ENCODE measurements at regions not wholly inside any gene's neighbourhood (a gene's known extent, or its start where the extent isn't known, plus 50 kb on each side); places are given as distances from the start of the nearest gene placed in this dataset.
"Not testable (repeated sequence)": the region's sequence is repeated elsewhere in the genome, so short reads cannot be mapped to it uniquely, and the experiment has no call there.

DNA sequence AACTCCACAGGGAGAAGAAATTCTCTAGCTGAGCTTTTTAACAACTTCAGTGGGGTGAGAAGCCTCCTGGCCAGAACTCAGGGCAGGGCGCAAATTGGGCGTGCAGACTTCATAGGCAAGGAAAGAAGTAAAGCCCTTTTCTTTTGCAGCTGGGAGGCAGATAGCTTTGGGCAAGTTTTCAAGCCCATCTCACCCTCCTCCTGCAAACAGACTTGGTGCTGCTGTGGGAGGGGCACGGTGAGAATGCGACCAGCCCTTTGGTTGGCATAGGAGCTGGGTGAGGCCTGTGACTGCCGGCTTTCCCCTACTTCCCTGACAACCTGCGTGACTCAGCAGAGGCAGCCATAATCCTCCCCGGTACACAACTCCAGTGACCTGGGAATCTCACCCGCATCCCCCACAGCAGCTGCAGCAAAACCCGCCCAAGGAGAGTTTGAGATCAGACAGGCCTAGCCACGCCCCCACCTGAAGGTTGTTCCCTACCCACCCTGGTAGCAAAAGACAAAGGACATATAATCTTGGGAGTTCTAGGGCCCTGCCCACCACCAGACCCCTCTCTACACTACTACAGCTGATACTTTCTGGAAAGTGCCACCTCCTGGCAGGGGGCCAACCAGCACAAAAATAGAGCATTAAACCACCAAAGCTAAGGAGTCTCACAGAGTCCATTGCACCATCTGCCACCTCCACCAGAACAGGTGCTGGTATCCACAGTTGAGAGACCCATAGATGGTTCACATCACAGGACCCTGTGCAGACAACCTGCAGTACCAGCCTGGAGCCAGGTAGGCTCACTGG lies 195.5 kb upstream of the CCL2 start:
- Mint-ChIP-seq H3K36me3 (ENCODE audit: low read depth) (no peaks in the 10 kb centered on the region), H3K4me1 (ENCODE audit: low read depth) (no peaks in the 10 kb centered on the region), H3K27me3 (ENCODE audit: low read depth) (peaks cover 10% of the 10 kb centered on the region), H3K4me3 (no peak overlapping the region), H3K9me3 (ENCODE audit: insufficient read depth) (no peaks in the 10 kb centered on the region), H3K27ac (no peak overlapping the region)
- no peak for ATAC-seq
- ChIA-PET CTCF (no interaction called here), POLR2A (no interaction called here)
- no peak for DNase-seq

DNA sequence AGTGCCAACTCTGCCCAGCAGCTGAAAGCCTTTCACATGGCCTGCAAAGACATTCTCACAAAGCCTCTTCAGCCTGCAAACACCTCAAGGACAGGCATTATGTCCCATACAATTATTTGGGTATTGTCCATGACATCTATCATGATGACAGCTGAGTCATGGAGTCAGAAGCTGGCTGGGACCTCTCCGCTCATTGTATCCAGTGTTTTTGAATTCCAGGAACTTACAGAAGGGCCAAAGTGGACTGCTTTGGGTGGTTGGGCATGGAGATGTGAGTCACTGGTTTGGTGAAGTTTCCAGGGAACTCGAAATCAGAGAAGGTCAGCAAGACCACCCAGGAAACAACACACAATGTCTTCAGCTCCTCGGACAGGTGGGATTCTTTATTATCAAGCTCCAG lies 188.6 kb upstream of the CCL2 start:
- peaks cover 6% of the 10 kb centered on the region for H3K27me3 Mint-ChIP-seq (ENCODE audit: low read depth)
- H3K4me3 Mint-ChIP-seq = no peak overlapping the region
- ATAC-seq (no peak), DNase-seq (no peak)
- H3K4me1 Mint-ChIP-seq (ENCODE audit: low read depth) = no peaks in the 10 kb centered on the region
- CTCF ChIA-PET = no interaction called here
- no peaks in the 10 kb centered on the region for H3K36me3 Mint-ChIP-seq (ENCODE audit: low read depth)
- POLR2A ChIA-PET = no interaction called here
- no peak overlapping the region for H3K27ac Mint-ChIP-seq
- no peaks in the 10 kb centered on the region for H3K9me3 Mint-ChIP-seq (ENCODE audit: insufficient read depth)

DNA sequence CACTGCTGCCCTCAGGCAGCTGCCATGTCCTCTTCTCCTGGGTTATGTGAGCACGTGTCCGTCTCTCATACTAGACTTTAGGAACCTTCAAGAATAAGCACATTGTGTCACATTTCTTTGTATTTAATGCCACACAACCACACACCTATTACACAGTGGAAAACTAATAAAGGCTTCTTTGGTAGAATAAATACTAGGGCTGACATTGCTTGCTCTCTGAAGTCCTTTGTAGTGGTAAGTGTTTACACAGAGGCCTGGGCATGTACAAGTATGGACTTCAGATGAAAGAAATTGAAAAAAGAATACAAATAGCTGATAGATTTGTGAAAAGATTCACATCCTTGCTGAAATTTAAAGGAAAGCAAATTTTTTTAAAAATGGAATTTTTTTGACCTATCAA lies 188.1 kb upstream of the CCL2 start:
- Mint-ChIP-seq H3K27me3 (ENCODE audit: low read depth) (peaks cover 3% of the 10 kb centered on the region), H3K36me3 (ENCODE audit: low read depth) (no peaks in the 10 kb centered on the region), H3K27ac (no peak overlapping the region), H3K4me1 (ENCODE audit: low read depth) (no peaks in the 10 kb centered on the region), H3K4me3 (no peak overlapping the region), H3K9me3 (ENCODE audit: insufficient read depth) (no peaks in the 10 kb centered on the region)
- no peak for DNase-seq
- ATAC-seq = no peak
- ChIA-PET POLR2A (no interaction called here), CTCF (no interaction called here)

DNA sequence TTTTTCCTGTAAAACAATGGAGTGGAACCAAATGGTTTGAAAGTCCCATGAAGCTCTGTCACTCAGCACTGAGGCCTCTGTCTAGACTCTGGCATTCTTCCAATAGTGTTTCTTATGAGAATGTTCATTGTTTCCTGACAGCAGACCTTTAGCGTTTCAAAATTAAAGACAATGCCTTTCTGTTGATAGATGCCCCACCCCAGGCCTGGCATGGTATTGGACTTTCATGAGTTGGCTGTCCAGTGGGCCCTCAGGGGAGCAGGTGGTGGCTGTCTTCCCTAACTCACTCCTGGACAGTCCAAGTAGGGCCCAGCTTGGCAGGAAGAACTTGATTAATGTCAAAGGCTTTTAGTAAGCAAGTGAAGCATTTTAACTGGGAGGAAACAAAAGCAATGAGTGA lies 186.5 kb upstream of the CCL2 start:
- Mint-ChIP-seq H3K9me3 (ENCODE audit: insufficient read depth) (no peaks in the 10 kb centered on the region), H3K4me1 (ENCODE audit: low read depth) (no peaks in the 10 kb centered on the region), H3K27ac (no peak overlapping the region), H3K4me3 (no peak overlapping the region), H3K36me3 (ENCODE audit: low read depth) (no peaks in the 10 kb centered on the region), H3K27me3 (ENCODE audit: low read depth) (peaks cover 3% of the 10 kb centered on the region)
- no peak for DNase-seq
- ChIA-PET CTCF (interaction anchor here (0.8 kb wide), 1 partner anchor 12 kb away, joined by 3 read pairs; no protein-coding TSS in a partner anchor), POLR2A (interaction anchor here (0.8 kb wide), 1 partner anchor 115 kb away, joined by 10 read pairs; no protein-coding TSS in a partner anchor)
- no peak for ATAC-seq

DNA sequence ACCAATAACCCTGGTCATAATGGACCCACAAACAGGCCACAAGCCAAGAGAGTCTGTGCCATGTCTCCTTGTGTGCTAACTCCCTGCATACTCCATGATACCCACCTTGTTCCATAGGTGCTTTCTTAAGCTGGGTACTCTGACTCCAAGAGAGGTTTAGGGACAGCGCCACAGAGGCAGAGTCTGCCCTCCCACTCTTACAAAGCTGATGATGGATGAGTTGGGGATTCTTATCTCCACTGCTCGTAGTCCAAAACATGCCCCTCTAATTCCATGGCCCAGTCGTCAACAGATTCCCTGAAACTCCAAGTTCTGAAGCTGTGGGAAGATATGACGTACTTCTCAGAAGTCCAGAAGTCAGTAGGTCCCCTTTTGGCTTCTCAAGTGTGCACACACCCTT lies 184.4 kb upstream of the CCL2 start:
- Mint-ChIP-seq H3K4me3 (no peak overlapping the region), H3K27me3 (ENCODE audit: low read depth) (no peaks in the 10 kb centered on the region), H3K36me3 (ENCODE audit: low read depth) (no peaks in the 10 kb centered on the region), H3K27ac (no peak overlapping the region), H3K4me1 (ENCODE audit: low read depth) (no peaks in the 10 kb centered on the region), H3K9me3 (ENCODE audit: insufficient read depth) (no peaks in the 10 kb centered on the region)
- no peak for DNase-seq
- ChIA-PET POLR2A (no interaction called here), CTCF (no interaction called here)
- no peak for ATAC-seq

DNA sequence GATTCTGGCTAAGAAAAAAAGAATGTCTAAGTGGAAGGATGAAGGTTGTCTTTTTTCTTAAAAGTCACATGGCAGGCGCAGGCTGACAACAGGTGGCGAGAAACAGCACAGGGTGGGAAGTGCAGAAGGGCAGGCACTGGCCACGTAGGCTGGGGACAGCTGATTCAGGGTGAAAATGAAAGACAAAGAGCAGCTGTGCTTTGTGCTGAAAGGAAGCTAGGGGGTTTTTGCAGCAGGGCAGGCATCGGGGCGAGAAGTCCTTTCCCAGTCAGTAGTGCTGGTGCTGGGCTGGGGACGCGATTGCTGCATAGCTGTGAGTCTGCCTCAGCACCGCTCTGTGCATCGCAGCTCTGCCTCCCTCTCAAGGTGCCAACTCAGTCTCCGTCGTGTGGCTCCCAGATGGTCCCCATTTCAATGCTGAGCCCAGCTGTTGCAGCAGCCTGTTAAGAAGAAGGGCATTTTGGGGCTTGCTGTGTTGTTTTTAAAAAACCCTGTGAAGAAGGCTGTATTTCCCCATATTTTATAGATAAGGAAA lies 183.1 kb upstream of the CCL2 start:
- ChIA-PET CTCF (no interaction called here), POLR2A (no interaction called here)
- ATAC-seq (no peak), DNase-seq (no peak)
- Mint-ChIP-seq H3K27ac (no peak overlapping the region), H3K36me3 (ENCODE audit: low read depth) (no peaks in the 10 kb centered on the region), H3K4me3 (no peak overlapping the region), H3K9me3 (ENCODE audit: insufficient read depth) (no peaks in the 10 kb centered on the region), H3K4me1 (ENCODE audit: low read depth) (no peaks in the 10 kb centered on the region), H3K27me3 (ENCODE audit: low read depth) (no peaks in the 10 kb centered on the region)

DNA sequence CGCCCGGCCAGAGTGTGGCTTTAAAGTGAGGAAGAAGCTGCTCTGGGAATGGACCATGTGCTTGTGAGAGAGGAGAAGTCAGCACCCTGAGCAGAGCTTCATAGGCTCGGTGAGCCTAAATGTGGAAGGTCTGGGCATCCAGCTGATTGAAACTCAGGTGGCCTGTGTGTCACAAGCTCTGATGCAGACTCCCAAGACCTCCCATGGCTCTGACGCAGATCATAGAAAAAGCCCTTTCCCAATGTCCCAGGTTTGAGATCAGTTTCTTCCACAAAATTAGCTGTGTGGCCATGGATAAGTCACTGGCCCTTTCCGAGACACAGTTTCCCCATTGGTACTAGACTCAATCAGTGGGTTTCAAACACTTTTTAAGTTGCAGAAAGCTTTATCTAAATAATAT lies 180.0 kb upstream of the CCL2 start:
- H3K36me3 Mint-ChIP-seq (ENCODE audit: low read depth) = no peaks in the 10 kb centered on the region
- H3K9me3 Mint-ChIP-seq (ENCODE audit: insufficient read depth) = no peaks in the 10 kb centered on the region
- no peak overlapping the region for H3K4me3 Mint-ChIP-seq
- ATAC-seq = no peak
- H3K4me1 Mint-ChIP-seq (ENCODE audit: low read depth) = no peaks in the 10 kb centered on the region
- H3K27ac Mint-ChIP-seq = no peak overlapping the region
- no peak for DNase-seq
- ChIA-PET CTCF (no interaction called here), POLR2A (no interaction called here)
- peaks cover 2% of the 10 kb centered on the region for H3K27me3 Mint-ChIP-seq (ENCODE audit: low read depth)

DNA sequence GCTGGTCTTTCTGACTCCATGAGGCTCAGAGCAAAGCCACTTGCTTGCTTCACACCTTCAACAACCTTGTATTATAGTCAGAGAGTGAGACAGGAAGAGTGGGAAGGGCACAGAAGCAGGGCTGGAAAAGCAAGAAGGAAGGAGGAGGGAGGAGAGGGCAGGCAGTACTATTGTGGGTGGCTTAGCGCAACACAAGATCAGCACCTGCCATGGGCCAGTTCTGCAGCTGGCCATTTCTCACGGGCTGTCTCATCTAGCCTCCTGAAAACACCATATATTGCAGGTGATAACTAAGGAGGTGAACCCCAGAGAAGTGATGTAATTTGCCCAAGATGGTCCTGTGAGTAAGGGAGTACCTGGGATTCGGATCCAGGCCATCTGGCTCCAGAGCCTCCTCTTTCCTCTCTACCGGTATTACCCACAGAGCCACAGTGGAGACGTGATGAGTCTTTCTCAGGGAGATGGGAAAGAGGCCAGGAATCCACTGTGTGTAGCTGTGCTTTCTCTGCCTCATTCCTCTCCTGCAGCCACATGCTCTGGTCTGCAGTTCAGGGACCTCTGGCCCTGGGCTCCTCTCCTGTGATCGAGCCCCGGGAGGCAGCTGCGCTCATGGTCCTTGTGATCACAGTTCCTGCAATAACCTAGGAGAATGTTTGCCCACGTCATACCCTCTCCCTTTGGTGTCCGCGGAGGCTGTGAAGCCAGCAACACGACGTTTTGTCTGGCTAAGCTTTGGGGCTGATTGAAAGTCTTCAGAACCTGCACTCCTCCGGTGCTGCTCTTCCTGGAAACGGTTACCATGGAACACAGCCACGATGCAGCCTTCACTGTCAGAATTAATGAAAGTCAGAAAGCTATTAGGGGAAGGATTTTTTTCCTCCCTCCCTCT lies 178.1 kb upstream of the CCL2 start:
- no peaks in the 10 kb centered on the region for H3K36me3 Mint-ChIP-seq (ENCODE audit: low read depth)
- no peak overlapping the region for H3K4me3 Mint-ChIP-seq
- POLR2A ChIA-PET = no interaction called here
- no peaks in the 10 kb centered on the region for H3K9me3 Mint-ChIP-seq (ENCODE audit: insufficient read depth)
- DNase-seq = no peak
- CTCF ChIA-PET = no interaction called here
- no peak for ATAC-seq
- H3K27ac Mint-ChIP-seq = no peak overlapping the region
- H3K27me3 Mint-ChIP-seq (ENCODE audit: low read depth) = peaks cover 2% of the 10 kb centered on the region
- no peaks in the 10 kb centered on the region for H3K4me1 Mint-ChIP-seq (ENCODE audit: low read depth)

DNA sequence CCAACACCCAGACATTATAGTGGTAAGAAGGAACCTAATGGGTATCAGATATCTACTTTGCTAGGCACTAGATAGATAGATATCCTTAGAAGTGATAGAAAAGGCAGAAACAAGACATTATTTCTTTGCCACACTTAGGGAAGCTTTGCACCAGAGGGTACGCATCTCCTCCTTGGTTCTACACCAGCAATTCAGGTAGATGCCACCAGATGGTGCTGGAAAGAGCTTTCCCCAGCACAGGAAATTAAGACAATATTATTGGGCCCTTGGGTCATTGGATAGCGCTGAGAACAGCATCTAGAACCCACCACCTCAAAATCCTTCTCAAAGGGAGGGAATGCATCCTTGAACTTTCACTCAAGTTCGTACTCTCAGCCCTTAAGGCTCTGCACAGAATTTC lies 173.8 kb upstream of the CCL2 start:
- ChIA-PET CTCF (interaction anchor here (0.7 kb wide), 1 partner anchor 65 kb away, joined by 3 read pairs; no protein-coding TSS in a partner anchor), POLR2A (no interaction called here)

DNA sequence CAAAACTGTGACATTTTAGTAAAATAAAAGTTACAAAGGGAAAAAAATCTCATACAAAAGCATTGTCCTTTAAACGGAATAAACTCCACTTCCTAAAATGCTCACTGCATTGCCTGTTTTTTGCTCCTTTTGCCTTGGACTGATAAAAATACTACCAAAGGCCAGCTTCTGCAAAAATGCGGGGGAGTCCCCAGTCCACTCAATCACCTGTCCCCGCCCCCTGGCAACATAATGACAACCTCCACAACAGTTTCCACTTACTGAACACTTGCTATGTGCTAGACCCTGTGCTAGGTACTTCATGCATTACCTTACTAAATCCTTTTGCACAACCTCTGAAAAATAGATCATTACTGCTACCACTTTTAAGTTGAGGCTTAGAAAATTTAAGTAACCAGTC lies 172.7 kb upstream of the CCL2 start:
- H3K4me1 Mint-ChIP-seq (ENCODE audit: low read depth) = no peaks in the 10 kb centered on the region
- POLR2A ChIA-PET = no interaction called here
- ATAC-seq (no peak), DNase-seq (no peak)
- no peak overlapping the region for H3K4me3 Mint-ChIP-seq
- H3K27me3 Mint-ChIP-seq (ENCODE audit: low read depth) = peaks cover 2% of the 10 kb centered on the region
- no peaks in the 10 kb centered on the region for H3K9me3 Mint-ChIP-seq (ENCODE audit: insufficient read depth)
- CTCF ChIA-PET = no interaction called here
- no peak overlapping the region for H3K27ac Mint-ChIP-seq
- H3K36me3 Mint-ChIP-seq (ENCODE audit: low read depth) = no peaks in the 10 kb centered on the region

More for the DNA sequence above, 173.8 kb upstream of the CCL2 start:
- no peaks in the 10 kb centered on the region for H3K9me3 Mint-ChIP-seq (ENCODE audit: insufficient read depth)
- no peak overlapping the region for H3K4me3 Mint-ChIP-seq
- ATAC-seq (no peak), DNase-seq (no peak)
- H3K27me3 Mint-ChIP-seq (ENCODE audit: low read depth) = peaks cover 2% of the 10 kb centered on the region
- no peak overlapping the region for H3K27ac Mint-ChIP-seq
- H3K4me1 Mint-ChIP-seq (ENCODE audit: low read depth) = no peaks in the 10 kb centered on the region
- no peaks in the 10 kb centered on the region for H3K36me3 Mint-ChIP-seq (ENCODE audit: low read depth)

DNA sequence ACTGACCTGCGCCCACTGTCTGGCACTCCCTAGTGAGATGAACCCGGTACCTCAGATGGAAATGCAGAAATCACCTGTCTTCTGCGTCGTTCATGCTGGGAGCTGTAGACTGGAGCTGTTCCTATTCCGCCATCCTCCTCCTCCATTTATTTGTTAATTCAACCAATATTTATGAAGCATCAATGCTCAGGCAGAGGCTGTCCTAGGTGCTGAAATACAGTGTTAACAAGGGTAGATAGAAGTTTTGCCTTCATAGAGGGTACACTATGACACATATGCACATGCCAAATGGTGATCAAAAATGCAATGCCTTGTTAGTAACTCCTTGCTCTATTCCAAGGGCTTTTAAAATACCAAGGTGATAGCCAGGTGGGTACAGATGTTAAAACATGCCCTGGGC lies 166.0 kb upstream of the CCL2 start:
- H3K27ac Mint-ChIP-seq; H3K36me3 Mint-ChIP-seq (ENCODE audit: low read depth); DNase-seq; H3K4me3 Mint-ChIP-seq; POLR2A ChIA-PET; H3K9me3 Mint-ChIP-seq (ENCODE audit: insufficient read depth); ATAC-seq; H3K27me3 Mint-ChIP-seq (ENCODE audit: low read depth); CTCF ChIA-PET; H3K4me1 Mint-ChIP-seq (ENCODE audit: low read depth): not testable (repeated sequence)

DNA sequence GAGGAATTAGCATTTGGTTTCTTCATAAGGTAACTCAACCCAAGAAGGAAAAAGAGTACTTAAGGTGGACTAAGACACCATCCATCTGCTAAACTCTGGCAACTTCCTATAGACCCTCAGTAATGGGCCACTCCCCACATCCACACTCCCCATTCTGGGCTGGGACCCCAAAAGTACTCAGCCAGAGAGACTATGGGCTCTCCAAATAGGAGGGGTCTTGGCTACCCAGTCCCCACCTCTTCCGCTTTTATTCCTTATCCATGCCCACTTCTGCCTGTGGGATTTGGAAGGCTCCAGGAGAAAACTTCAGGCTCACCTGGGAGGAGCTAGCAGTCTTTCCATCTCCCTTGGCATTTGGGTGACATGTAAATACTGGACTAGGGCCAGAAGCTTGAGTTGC lies 164.5 kb upstream of the CCL2 start:
- H3K4me3 Mint-ChIP-seq = no peak overlapping the region
- H3K36me3 Mint-ChIP-seq (ENCODE audit: low read depth) = no peaks in the 10 kb centered on the region

More for the DNA sequence above, 164.5 kb upstream of the CCL2 start:
- Mint-ChIP-seq H3K27ac (no peak overlapping the region), H3K27me3 (ENCODE audit: low read depth) (peaks cover 2% of the 10 kb centered on the region), H3K4me1 (ENCODE audit: low read depth) (no peaks in the 10 kb centered on the region), H3K9me3 (ENCODE audit: insufficient read depth) (no peaks in the 10 kb centered on the region)
- ATAC-seq (no peak), DNase-seq (no peak)
- CTCF ChIA-PET = no interaction called here
- POLR2A ChIA-PET = no interaction called here

Data from activated CD8-positive, alpha-beta T cell treated with anti-CD3 and anti-CD28 coated beads, Interleukin-2, amount 10 ng/mL, durations not matched to agents 7 days and 5 days (primary cell).